HepG2 (cell line): ENCODE measurements at regions not wholly inside any gene's neighbourhood (a gene's known extent, or its start where the extent isn't known, plus 50 kb on each side); places are given as distances from the start of the nearest gene placed in this dataset.

Experiments
- ATAC-seq: fragments of 200-7000 bp; cut with Tn5 transposase; 3 replicates; pipeline ENCODE4 v1.9.1; 2020; ENCODE audit warnings: mild to moderate bottlenecking, moderate library complexity
- BruUV-seq: library from RNA; stranded (reverse); fragments of 400-500 nt; replicated peaks from 2 replicates; lab custom pipeline; 2021; lab: Mats Ljungman, UMichigan
- CTCF ChIA-PET: fragments of 300-600 bp; formaldehyde crosslinking; extraction: SDS; loops from one replicate; lab custom pipeline; 2021; ENCODE audit warnings: low total read pairs, inconsistent platforms, low intra/inter-chr PET ratio; lab: Yijun Ruan, JAX
- POLR2A ChIA-PET: fragments of 350-600 bp; sonication (Branson Sonifier 250); formaldehyde crosslinking; loops from one replicate; lab custom pipeline; 2020; ENCODE audit warnings: antibody characterized with exemption, inconsistent platforms; lab: Yijun Ruan, JAX
- DNase-seq: peaks from one replicate; pipeline ENCODE4 v3.0.0-alpha.2; 2015; ENCODE audit warnings: low spot score
- FAIRE-seq: peaks from 3 replicates; lab custom pipeline; 2011; peaks lifted over from hg19 to GRCh38; lab: Jason Lieb, UNC
- H2AFZ ChIP-seq: one replicate; pipeline ENCODE4 v1.6.1; 2011; ENCODE audit warnings: low read length, inconsistent platforms
- H3K27ac ChIP-seq: fragments of 300-600 bp; 3 replicates; pipeline ENCODE4 v1.8.0; 2011; ENCODE audit warnings: mixed run types, mild to moderate bottlenecking, mixed read lengths, low read length, inconsistent platforms; ENCODE audit not compliant: insufficient read depth; ENCODE audit errors: extremely low read length
- H3K27me3 ChIP-seq, 2 experiments: fragments of 200-600 bp in 1 of 2; 2 replicates in 1 of 2; 3 replicates in 1 of 2; pipeline versions ENCODE4 v1.6.0 to v1.8.0; 2011; ENCODE audit warnings: low read length in 2 of 2, mild to moderate bottlenecking in 2 of 2, moderate library complexity in 2 of 2, inconsistent platforms in 1 of 2; ENCODE audit not compliant: insufficient read depth in 2 of 2, control insufficient read depth in 1 of 2
- H3K36me3 ChIP-seq, 2 experiments: fragments of 200-600 bp in 1 of 2; replicated peaks in 1 of 2; 2 replicates in 1 of 2; 3 replicates in 1 of 2; pipeline versions ENCODE4 v1.5.1 to v1.8.0; 2011; ENCODE audit warnings: low read length in 2 of 2, inconsistent platforms in 1 of 2; ENCODE audit not compliant: insufficient read depth in 2 of 2, control insufficient read depth in 1 of 2
- H3K4me1 ChIP-seq: 2 replicates; pipeline ENCODE4 v1.5.1; 2012; ENCODE audit warnings: low read length, inconsistent platforms; ENCODE audit not compliant: insufficient read depth
- H3K4me2 ChIP-seq: 2 replicates; pipeline ENCODE4 v1.6.0; 2011; ENCODE audit warnings: low read depth, low read length, inconsistent platforms
- H3K4me3 ChIP-seq, 3 experiments: fragments of 200-600 bp in 1 of 3; sonication (generic), shearing (Covaris generic) in 1 of 3; replicated peaks in 1 of 3; 2 replicates each; pipeline ENCODE4 v1.5.1; 2011 to 2016; ENCODE audit warnings: low read length in 3 of 3, inconsistent platforms in 2 of 3, low read depth in 2 of 3, mild to moderate bottlenecking in 2 of 3, control low read depth in 1 of 3, mixed read lengths in 1 of 3; ENCODE audit not compliant: insufficient read depth in 1 of 3
- H3K79me2 ChIP-seq: one replicate; pipeline ENCODE4 v1.6.1; 2011; ENCODE audit warnings: low read length, inconsistent platforms; ENCODE audit not compliant: insufficient read depth
- H3K9ac ChIP-seq: 2 replicates; pipeline ENCODE4 v1.6.0; 2011; ENCODE audit warnings: mild to moderate bottlenecking, low read depth, low read length, inconsistent platforms; ENCODE audit not compliant: insufficient read depth
- H3K9me3 ChIP-seq: 2 replicates; pipeline ENCODE4 v1.5.1; 2012; ENCODE audit warnings: mild to moderate bottlenecking, low read length
- H4K20me1 ChIP-seq: 2 replicates; pipeline ENCODE4 v1.6.0; 2011; ENCODE audit warnings: inconsistent platforms, mild to moderate bottlenecking, low read length, moderate library complexity; ENCODE audit not compliant: insufficient read depth
- FOXK1 ChIP-seq: sonication (generic); formaldehyde crosslinking; IDR thresholded peaks from 2 replicates; pipeline ENCODE4 v1.4.0; 2020; ENCODE audit warnings: low read depth, missing genetic modification reagents, borderline replicate concordance
- GFI1 ChIP-seq: sonication (generic); formaldehyde crosslinking; IDR thresholded peaks from 2 replicates; pipeline ENCODE4 v1.5.0; 2020; ENCODE audit warnings: missing genetic modification reagents, mild to moderate bottlenecking, borderline replicate concordance
- HHEX ChIP-seq: IDR thresholded peaks from 2 replicates; pipeline ENCODE4 v1.6.1; 2016; ENCODE audit warnings: control low read depth
- KDM1A ChIP-seq: IDR thresholded peaks from 2 replicates; pipeline ENCODE4 v1.6.1; 2016; ENCODE audit warnings: missing compliant biosample characterization
- MIER3 ChIP-seq: IDR thresholded peaks from 2 replicates; pipeline ENCODE4 v1.6.1; 2016; ENCODE audit warnings: missing compliant biosample characterization, borderline replicate concordance
- MTA1 ChIP-seq: sonication (generic); formaldehyde crosslinking; IDR thresholded peaks from 2 replicates; pipeline ENCODE4 v1.4.0; 2020; ENCODE audit warnings: missing genetic modification reagents, mild to moderate bottlenecking, borderline replicate concordance
- NR2F2 ChIP-seq: IDR thresholded peaks from 2 replicates; pipeline ENCODE4 v1.6.1; 2012; ENCODE audit warnings: low read depth, inconsistent platforms, borderline replicate concordance
- POLR2AphosphoS5 ChIP-seq: IDR thresholded peaks from 2 replicates; pipeline ENCODE4 v1.6.1; 2012; ENCODE audit warnings: low read depth, low read length
- SRY ChIP-seq: sonication (generic); formaldehyde crosslinking; IDR thresholded peaks from 2 replicates; pipeline ENCODE4 v1.8.0; 2022; ENCODE audit warnings: mild to moderate bottlenecking, missing genetic modification reagents
- ZFX ChIP-seq: sonication (generic); formaldehyde crosslinking; IDR thresholded peaks from 2 replicates; pipeline ENCODE4 v1.4.0; 2020; ENCODE audit warnings: mild to moderate bottlenecking, low read depth, missing genetic modification reagents, moderate library complexity
- ZNF337 ChIP-seq: sonication (generic); formaldehyde crosslinking; IDR thresholded peaks from 2 replicates; pipeline ENCODE4 v1.5.1; 2020; ENCODE audit warnings: missing genetic modification reagents, low read depth, mild to moderate bottlenecking, borderline replicate concordance
- WGBS: methylation state at CpG from one replicate; pipeline ENCODE4 v1.1.6; 2017; ENCODE audit warnings: low lambda C conversion rate; 5-methylcytosine and 5-hydroxymethylcytosine counted together
- in situ Hi-C: cut with HindIII; loops from 2 replicates; pipeline ENCODE4 v1.10.0; 2017; ENCODE audit warnings: low pct_unique_long_range_greater_than_20kb; ENCODE audit not compliant: extremely low pct_ligation_motif_present
- intact Hi-C: fragments of 100-400 bp; cut with micrococcal nuclease; formaldehyde crosslinking; loops from one replicate; pipeline ENCODE4 v1.10.0; 2022; ENCODE audit not compliant: unreplicated experiment
- TF ChIP-seq, protein P1 (sequence below): IDR thresholded peaks from 2 replicates; pipeline ENCODE4 v1.6.1; 2016; ENCODE audit warnings: missing compliant biosample characterization, missing genetic modification reagents, borderline replicate concordance
- TF ChIP-seq, protein P2 (sequence below): sonication (generic); formaldehyde crosslinking; IDR thresholded peaks from 2 replicates; pipeline ENCODE4 v1.4.0; 2020; ENCODE audit warnings: missing genetic modification reagents

DNA sequence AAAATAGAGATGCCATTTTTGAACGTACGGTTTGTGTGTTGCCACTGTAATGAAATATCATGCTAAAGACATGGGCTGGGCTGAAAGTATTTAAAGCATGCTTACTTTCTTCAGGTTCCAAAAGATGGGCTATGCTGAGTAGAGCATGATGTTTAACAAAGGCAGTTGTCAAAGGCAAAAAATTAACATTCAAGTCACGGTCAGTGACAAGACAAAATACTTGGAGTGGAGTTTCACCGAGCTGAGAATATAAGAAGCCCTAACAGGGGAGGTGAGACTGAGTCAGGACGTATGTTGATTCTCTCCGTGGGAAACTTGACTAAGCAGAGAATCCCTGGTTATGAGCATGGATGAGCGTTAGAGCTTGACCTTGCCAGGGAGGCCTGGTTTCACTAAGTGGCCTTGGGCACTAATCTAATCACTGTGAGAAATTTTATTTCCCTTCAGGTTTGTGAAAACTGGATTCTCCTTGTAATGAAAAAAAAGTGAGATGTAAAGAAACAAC, 218.2 kb upstream of the ADAMTS9 start:
- Histone ChIP-seq H3K27me3 (peaks cover 2 to 14% of the 10 kb centered on the region in 2 experiments; a peak in 1 of 5 replicates), H3K4me2 (no peak overlapping the region), H2AFZ (no peak overlapping the region), H3K9ac (no peak overlapping the region), H3K36me3 (no peaks in the 10 kb centered on the region), H4K20me1 (no peaks in the 10 kb centered on the region), H3K79me2 (no peaks in the 10 kb centered on the region), H3K9me3 (no peaks in the 10 kb centered on the region), H3K4me3 (no peak overlapping the region), H3K27ac (no peak overlapping the region), H3K4me1 (no peaks in the 10 kb centered on the region)
- DNase-seq (no peak), ATAC-seq (no peak), FAIRE-seq (no peak)
- in situ Hi-C loops, result no loop called here
- intact Hi-C loops, result no loop called here
- POLR2A ChIA-PET, result no interaction called here
- 16% methylated on average over 7 of the region's 7 CpGs for WGBS
- BruUV-seq, result no TSS peak
- TF ChIP-seq GFI1 (CRISPR knock-in tag) (no peak), SRY (no peak), ZFX (CRISPR knock-in tag) (no peak), FOXK1 (no peak), KDM1A (no peak), NR2F2 (no peak), ZNF337 (CRISPR knock-in tag) (no peak), POLR2AphosphoS5 (no peak), MIER3 (CRISPR knock-in tag) (no peak), HHEX (CRISPR knock-in tag) (no peak), MTA1 (CRISPR knock-in tag) (no peak)
- TF ChIP-seq, protein P1, sequence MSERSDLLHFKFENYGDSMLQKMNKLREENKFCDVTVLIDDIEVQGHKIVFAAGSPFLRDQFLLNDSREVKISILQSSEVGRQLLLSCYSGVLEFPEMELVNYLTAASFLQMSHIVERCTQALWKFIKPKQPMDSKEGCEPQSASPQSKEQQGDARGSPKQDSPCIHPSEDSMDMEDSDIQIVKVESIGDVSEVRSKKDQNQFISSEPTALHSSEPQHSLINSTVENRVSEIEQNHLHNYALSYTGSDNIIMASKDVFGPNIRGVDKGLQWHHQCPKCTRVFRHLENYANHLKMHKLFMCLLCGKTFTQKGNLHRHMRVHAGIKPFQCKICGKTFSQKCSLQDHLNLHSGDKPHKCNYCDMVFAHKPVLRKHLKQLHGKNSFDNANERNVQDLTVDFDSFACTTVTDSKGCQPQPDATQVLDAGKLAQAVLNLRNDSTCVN, result no peak
- TF ChIP-seq, protein P2, sequence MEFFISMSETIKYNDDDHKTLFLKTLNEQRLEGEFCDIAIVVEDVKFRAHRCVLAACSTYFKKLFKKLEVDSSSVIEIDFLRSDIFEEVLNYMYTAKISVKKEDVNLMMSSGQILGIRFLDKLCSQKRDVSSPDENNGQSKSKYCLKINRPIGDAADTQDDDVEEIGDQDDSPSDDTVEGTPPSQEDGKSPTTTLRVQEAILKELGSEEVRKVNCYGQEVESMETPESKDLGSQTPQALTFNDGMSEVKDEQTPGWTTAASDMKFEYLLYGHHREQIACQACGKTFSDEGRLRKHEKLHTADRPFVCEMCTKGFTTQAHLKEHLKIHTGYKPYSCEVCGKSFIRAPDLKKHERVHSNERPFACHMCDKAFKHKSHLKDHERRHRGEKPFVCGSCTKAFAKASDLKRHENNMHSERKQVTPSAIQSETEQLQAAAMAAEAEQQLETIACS (CRISPR knock-in tag), result no peak
- CTCF ChIA-PET, result no interaction called here
